PC-3 (cell line): ENCODE measurements at regions not wholly inside any gene's neighbourhood (a gene's known extent, or its start where the extent isn't known, plus 50 kb on each side); places are given as distances from the start of the nearest gene placed in this dataset.

Experiments used
- ATAC-seq: fragments of 200-7000 bp; cut with Tn5 transposase; 2 replicates; pipeline ENCODE4 v1.9.1; 2020; ENCODE audit warnings: mild to moderate bottlenecking, moderate library complexity
- BruUV-seq: library from RNA; stranded (reverse); fragments of 400-500 nt; replicated peaks from 2 replicates; lab custom pipeline; 2021; lab: Mats Ljungman, UMichigan
- CTCF ChIA-PET: fragments of 300-600 bp; sonication (Branson Sonifier 250); formaldehyde crosslinking; loops from one replicate; lab custom pipeline; 2022; ENCODE audit warnings: antibody characterized with exemption; lab: Charles Lee
- POLR2A ChIA-PET: fragments of 300-600 bp; sonication (Branson Sonifier 250); formaldehyde crosslinking; loops from one replicate; lab custom pipeline; 2022; ENCODE audit warnings: antibody characterized with exemption; ENCODE audit not compliant: unreplicated experiment; lab: Charles Lee
- DNase-seq: peaks from one replicate; pipeline ENCODE4 v3.0.0-alpha.2; 2015
- H2AFZ ChIP-seq: fragments of 300-600 bp; sonication (generic); 2 replicates; pipeline ENCODE4 v1.6.0; 2016; ENCODE audit warnings: antibody characterized with exemption, low read length
- H3F3A ChIP-seq: fragments of 300-600 bp; sonication (generic); one replicate; pipeline ENCODE4 v1.6.0; 2017; ENCODE audit warnings: antibody characterized with exemption, low read length, control low read depth, mild to moderate bottlenecking; ENCODE audit not compliant: unreplicated experiment
- H3K27ac ChIP-seq: fragments of 300-600 bp; sonication (generic); 2 replicates; pipeline ENCODE4 v1.5.1; 2016; ENCODE audit warnings: mild to moderate bottlenecking, low read length
- H3K27me3 ChIP-seq: fragments of 300-600 bp; sonication (generic); 2 replicates; pipeline ENCODE4 v1.6.1; 2016; ENCODE audit warnings: low read length, mixed read lengths
- H3K36me3 ChIP-seq: fragments of 300-600 bp; sonication (generic); 2 replicates; pipeline ENCODE4 v1.6.1; 2016; ENCODE audit warnings: low read depth, mixed run types, low read length, mixed read lengths
- H3K4me1 ChIP-seq: fragments of 300-600 bp; sonication (generic); 2 replicates; pipeline ENCODE4 v1.5.1; 2016; ENCODE audit warnings: low read length; ENCODE audit not compliant: insufficient read depth
- H3K4me2 ChIP-seq: fragments of 300-600 bp; sonication (generic); 2 replicates; pipeline ENCODE4 v1.6.0; 2016; ENCODE audit warnings: low read length
- H3K4me3 ChIP-seq: fragments of 300-600 bp; sonication (generic); 2 replicates; pipeline ENCODE4 v1.5.1; 2016; ENCODE audit warnings: mild to moderate bottlenecking, low read length, mixed read lengths
- H3K79me2 ChIP-seq: fragments of 300-600 bp; sonication (generic); 2 replicates; pipeline ENCODE4 v1.6.1; 2017; ENCODE audit warnings: low read length, mixed read lengths
- H3K9ac ChIP-seq: fragments of 300-600 bp; sonication (generic); 2 replicates; pipeline ENCODE4 v1.6.0; 2016; ENCODE audit warnings: mild to moderate bottlenecking, low read length
- H3K9me2 ChIP-seq: fragments of 300-600 bp; sonication (generic); replicated peaks from 2 replicates; pipeline ENCODE4 v1.6.1; 2016; ENCODE audit warnings: mixed run types, low read length, mixed read lengths
- H3K9me3 ChIP-seq: fragments of 300-600 bp; sonication (generic); 2 replicates; pipeline ENCODE4 v1.6.1; 2016; ENCODE audit warnings: low read length, mixed read lengths
- H4K20me1 ChIP-seq: fragments of 300-600 bp; sonication (generic); 2 replicates; pipeline ENCODE4 v1.6.1; 2016; ENCODE audit warnings: low read length, mixed read lengths
- CTCF ChIP-seq: fragments of 300-600 bp; sonication (generic); conservative IDR thresholded peaks from 2 replicates; pipeline ENCODE4 v1.5.1; 2017; ENCODE audit warnings: antibody characterized with exemption, low read depth, mild to moderate bottlenecking, low read length
- EZH2 ChIP-seq: fragments of 300-600 bp; sonication (generic); IDR thresholded peaks from one replicate; pipeline ENCODE4 v1.6.1; 2017; ENCODE audit warnings: antibody characterized with exemption, mild to moderate bottlenecking, low read length; ENCODE audit not compliant: unreplicated experiment
- EZH2phosphoT487 ChIP-seq: fragments of 300-600 bp; sonication (generic); IDR thresholded peaks from 2 replicates; pipeline ENCODE4 v1.6.1; 2018; ENCODE audit warnings: mild to moderate bottlenecking, antibody characterized with exemption, low read length, borderline replicate concordance
- intact Hi-C: fragments of 100-400 bp; cut with micrococcal nuclease; formaldehyde crosslinking; loops from 2 replicates; pipeline ENCODE4 v1.9.0; 2023

GRCh38 chr18:11324956-11325882 lies 175.8 kb upstream of the PIEZO2 start:
- ChIA-PET POLR2A (no interaction called here), CTCF (no interaction called here)
- ATAC-seq: peak; percentile 48
- no TSS peak for BruUV-seq
- peak; percentile 61 for DNase-seq
- intact Hi-C loops: no loop called here
- TF ChIP-seq CTCF (no peak), EZH2phosphoT487 (no peak), EZH2 (no peak)
- Histone ChIP-seq H3K9ac (no peak overlapping the region), H3K4me1 (peaks cover 21% of the 10 kb centered on the region), H3K27me3 (no peaks in the 10 kb centered on the region), H3K27ac (peak overlapping the region; percentile 56), H3K9me2 (no peaks in the 10 kb centered on the region), H4K20me1 (no peaks in the 10 kb centered on the region), H3K79me2 (no peaks in the 10 kb centered on the region), H2AFZ (no peak overlapping the region), H3K36me3 (no peaks in the 10 kb centered on the region), H3F3A (no peaks in the 10 kb centered on the region), H3K4me2 (peak overlapping the region; percentile 29; the same call in 1 of the 2 replicates), H3K9me3 (no peaks in the 10 kb centered on the region), H3K4me3 (no peak overlapping the region)

- H3K27me3 ChIP-seq: no peaks in the 10 kb centered on the region
- H3K9ac ChIP-seq: no peak overlapping the region
- no peak overlapping the region for H3K4me3 ChIP-seq
- H3K4me1 ChIP-seq: peaks cover 21% of the 10 kb centered on the region
- intact Hi-C loops: no loop called here
- no peaks in the 10 kb centered on the region for H3K79me2 ChIP-seq
- no peaks in the 10 kb centered on the region for H3K9me3 ChIP-seq
- POLR2A ChIA-PET: no interaction called here
- ATAC-seq: no peak
- DNase-seq: no peak
- H3K4me2 ChIP-seq: 0 out of 2 replicates have a peak overlapping the region, but pooled peaks have one; percentile 29
- H3K36me3 ChIP-seq: no peaks in the 10 kb centered on the region
- H4K20me1 ChIP-seq: no peaks in the 10 kb centered on the region
- H3K27ac ChIP-seq: peak overlapping the region; percentile 56
- TF ChIP-seq EZH2phosphoT487 (no peak), EZH2 (no peak), CTCF (no peak)
- no peaks in the 10 kb centered on the region for H3K9me2 ChIP-seq
- BruUV-seq: no TSS peak
- no peaks in the 10 kb centered on the region for H3F3A ChIP-seq
- H2AFZ ChIP-seq: no peak overlapping the region
- CTCF ChIA-PET: no interaction called here
Observed at GRCh38 chr18:11324510-11324909, 175.1 kb upstream of the PIEZO2 start.

GRCh38 chr18:11323359-11323819 lies 174.0 kb upstream of the PIEZO2 start:
- no TSS peak for BruUV-seq
- H3K9ac ChIP-seq: no peak overlapping the region
- no peaks in the 10 kb centered on the region for H4K20me1 ChIP-seq
- TF ChIP-seq EZH2phosphoT487 (no peak), EZH2 (no peak), CTCF (no peak)
- ChIA-PET POLR2A (no interaction called here), CTCF (no interaction called here)
- DNase-seq (peak; percentile 12), ATAC-seq (no peak)
- no peak overlapping the region; the same call in 1 of the 2 replicates for H3K27ac ChIP-seq
- intact Hi-C loops: no loop called here
- no peaks in the 10 kb centered on the region for H3K36me3 ChIP-seq
- H3K27me3 ChIP-seq: no peaks in the 10 kb centered on the region
- H3K79me2 ChIP-seq: no peaks in the 10 kb centered on the region
- H3F3A ChIP-seq: no peaks in the 10 kb centered on the region
- H2AFZ ChIP-seq: no peak overlapping the region
- H3K4me2 ChIP-seq: no peak overlapping the region
- no peaks in the 10 kb centered on the region for H3K9me3 ChIP-seq
- no peaks in the 10 kb centered on the region for H3K9me2 ChIP-seq
- H3K4me3 ChIP-seq: no peak overlapping the region
- peaks cover 21% of the 10 kb centered on the region for H3K4me1 ChIP-seq
